WERI-Rb-1 (cell line): ENCODE measurements at regions not wholly inside any gene's neighbourhood (a gene's known extent, or its start where the extent isn't known, plus 50 kb on each side); places are given as distances from the start of the nearest gene placed in this dataset.
"Not testable (repeated sequence)": the region's sequence is repeated elsewhere in the genome, so short reads cannot be mapped to it uniquely, and the experiment has no call there.

Experiments
- DNase-seq: peaks from one replicate; pipeline ENCODE4 v3.0.0-alpha.2; 2020
- H3K27ac ChIP-seq: fragments of 250-450 bp; sonication (Bioruptor Pico); 2 replicates; pipeline ENCODE4 v1.5.1; 2020; ENCODE audit warnings: mild to moderate bottlenecking, moderate library complexity
- H3K27me3 ChIP-seq: fragments of 250-450 bp; sonication (Bioruptor Pico); 2 replicates; pipeline ENCODE4 v1.5.1; 2021; ENCODE audit warnings: mild to moderate bottlenecking, low read depth, moderate library complexity; ENCODE audit not compliant: insufficient read depth, severe bottlenecking
- H3K36me3 ChIP-seq: fragments of 250-450 bp; sonication (Bioruptor Pico); 2 replicates; pipeline ENCODE4 v1.5.1; 2020; ENCODE audit warnings: mild to moderate bottlenecking, moderate library complexity
- H3K4me3 ChIP-seq: 2 replicates; pipeline ENCODE4 v1.5.1; 2011; ENCODE audit warnings: low read depth, mild to moderate bottlenecking, control low read depth, low read length
- H3K9me3 ChIP-seq: fragments of 250-450 bp; sonication (Bioruptor Pico); 2 replicates; pipeline ENCODE4 v1.5.1; 2021; ENCODE audit warnings: mild to moderate bottlenecking, moderate library complexity; ENCODE audit not compliant: severe bottlenecking
- CTCF ChIP-seq: IDR thresholded peaks from 2 replicates; pipeline ENCODE4 v1.5.1; 2011; ENCODE audit warnings: low read depth, mild to moderate bottlenecking, control low read depth, inconsistent platforms, low read length

- H3K27ac ChIP-seq, result no peak overlapping the region
- H3K4me3 ChIP-seq, result no peak overlapping the region
- no peaks in the 10 kb centered on the region for H3K36me3 ChIP-seq
- DNase-seq, result no peak
- H3K27me3 ChIP-seq, result no peaks in the 10 kb centered on the region
- H3K9me3 ChIP-seq, result no peaks in the 10 kb centered on the region
- no peak for TF ChIP-seq CTCF
These were observed 491.2 kb downstream of the PCNX1 start for GRCh38 chr14:71398450-71398849.

- DNase-seq, result no peak
- no peak for TF ChIP-seq CTCF
- Histone ChIP-seq H3K27me3 (no peaks in the 10 kb centered on the region), H3K9me3 (no peaks in the 10 kb centered on the region), H3K36me3 (no peaks in the 10 kb centered on the region), H3K4me3 (no peak overlapping the region), H3K27ac (no peak overlapping the region)
These were observed 491.8 kb downstream of the PCNX1 start for GRCh38 chr14:71399057-71399487.

- DNase-seq, result no peak
- no peaks in the 10 kb centered on the region for H3K27me3 ChIP-seq
- H3K27ac ChIP-seq, result no peak overlapping the region
- no peaks in the 10 kb centered on the region for H3K36me3 ChIP-seq
- no peak overlapping the region for H3K4me3 ChIP-seq
- H3K9me3 ChIP-seq, result peaks cover 2% of the 10 kb centered on the region
- no peak for TF ChIP-seq CTCF
These were observed 493.6 kb downstream of the PCNX1 start for GRCh38 chr14:71400871-71401321.

- H3K4me3 ChIP-seq, H3K36me3 ChIP-seq, H3K9me3 ChIP-seq, H3K27me3 ChIP-seq, H3K27ac ChIP-seq, DNase-seq: not testable (repeated sequence)
These were observed 495.2 kb downstream of the PCNX1 start for GRCh38 chr14:71402415-71402814.

GRCh38 chr14:71403656-71404055 is 496.4 kb downstream of the PCNX1 start:
- no peak overlapping the region for H3K4me3 ChIP-seq
- peak; percentile 28; the same call in 1 of the 2 replicates for TF ChIP-seq CTCF
- no peak overlapping the region for H3K27ac ChIP-seq
- no peaks in the 10 kb centered on the region for H3K36me3 ChIP-seq
- H3K27me3 ChIP-seq, result no peaks in the 10 kb centered on the region
- peaks cover 2% of the 10 kb centered on the region for H3K9me3 ChIP-seq
- DNase-seq, result peak; percentile 32

GRCh38 chr14:71405676-71406075 is 498.4 kb downstream of the PCNX1 start:
- TF ChIP-seq CTCF, result no peak
- DNase-seq, result no peak
- no peak overlapping the region for H3K4me3 ChIP-seq
- no peaks in the 10 kb centered on the region for H3K36me3 ChIP-seq
- H3K27ac ChIP-seq, result no peak overlapping the region
- peaks cover 2% of the 10 kb centered on the region for H3K9me3 ChIP-seq
- no peaks in the 10 kb centered on the region for H3K27me3 ChIP-seq
